HEK293 (cell line): ENCODE measurements at regions not wholly inside any gene's neighbourhood (a gene's known extent, or its start where the extent isn't known, plus 50 kb on each side); places are given as distances from the start of the nearest gene placed in this dataset.

Source experiments
- CTCF ChIA-PET: fragments of 350-600 bp; formaldehyde crosslinking; extraction: SDS; loops from one replicate; lab custom pipeline; 2021; ENCODE audit warnings: antibody characterized with exemption; lab: Yijun Ruan, JAX
- POLR2A ChIA-PET: fragments of 300-600 bp; formaldehyde crosslinking; extraction: SDS; loops from one replicate; lab custom pipeline; 2020; ENCODE audit warnings: antibody characterized with exemption, inconsistent platforms; lab: Yijun Ruan, JAX
- H3K27ac ChIP-seq: fragments of 200-500 bp; sonication (Bioruptor generic); 2 replicates; pipeline ENCODE4 v1.5.1; 2014; ENCODE audit warnings: low read depth, low read length, control low read depth, inconsistent platforms; ENCODE audit errors: extremely low read depth
- H3K36me3 ChIP-seq, 2 experiments: fragments of 200-500 bp in 1 of 2; sonication (Bioruptor generic) in 1 of 2; 1 replicate in 1 of 2; 2 replicates in 1 of 2; pipeline ENCODE4 v1.5.1; 2014 to 2017; ENCODE audit warnings: inconsistent platforms in 2 of 2, low read length in 2 of 2; ENCODE audit not compliant: control insufficient read depth in 2 of 2, insufficient read depth in 1 of 2
- H3K4me1 ChIP-seq: fragments of 200-500 bp; sonication (Bioruptor generic); 2 replicates; pipeline ENCODE4 v1.5.1; 2014; ENCODE audit warnings: mild to moderate bottlenecking, low read length, inconsistent platforms; ENCODE audit not compliant: control insufficient read depth, insufficient read depth
- H3K4me3 ChIP-seq: 2 replicates; pipeline ENCODE4 v1.5.1; 2011; ENCODE audit warnings: low read depth, mild to moderate bottlenecking, control low read depth, low read length, moderate library complexity
- H3K9me3 ChIP-seq: fragments of 200-500 bp; sonication (Bioruptor generic); 2 replicates; pipeline ENCODE4 v1.5.1; 2014; ENCODE audit warnings: low read depth, low read length, inconsistent platforms; ENCODE audit not compliant: control insufficient read depth, insufficient read depth
- FEZF1 ChIP-seq: fragments of 450-650 bp; formaldehyde crosslinking; IDR thresholded peaks from 2 replicates; pipeline ENCODE4 v1.5.1; 2016; ENCODE audit warnings: missing biosample characterization, missing genetic modification characterization
- TCF7L2 ChIP-seq: IDR thresholded peaks from 2 replicates; pipeline ENCODE4 v1.6.1; 2011; ENCODE audit warnings: low read depth, mild to moderate bottlenecking, inconsistent platforms, low read length, moderate library complexity, borderline replicate concordance
- ZFP3 ChIP-seq: fragments of 450-650 bp; formaldehyde crosslinking; IDR thresholded peaks from 2 replicates; pipeline ENCODE4 v1.5.1; 2016; ENCODE audit warnings: low read depth, missing biosample characterization, missing genetic modification characterization
- ZFP69B ChIP-seq: fragments of 450-650 bp; formaldehyde crosslinking; IDR thresholded peaks from 2 replicates; pipeline ENCODE4 v1.5.1; 2016; ENCODE audit warnings: missing biosample characterization, missing genetic modification characterization
- ZNF121 ChIP-seq: fragments of 450-650 bp; formaldehyde crosslinking; IDR thresholded peaks from 2 replicates; pipeline ENCODE4 v1.5.1; 2016; ENCODE audit warnings: missing biosample characterization, missing genetic modification characterization
- ZNF366 ChIP-seq: fragments of 450-650 bp; formaldehyde crosslinking; conservative IDR thresholded peaks from 2 replicates; pipeline ENCODE4 v1.5.1; 2016; ENCODE audit warnings: missing biosample characterization, missing genetic modification characterization
- ZNF48 ChIP-seq: fragments of 450-650 bp; formaldehyde crosslinking; IDR thresholded peaks from 2 replicates; pipeline ENCODE4 v1.5.1; 2016; ENCODE audit warnings: missing biosample characterization, missing genetic modification characterization
- ZNF510 ChIP-seq: fragments of 450-650 bp; formaldehyde crosslinking; IDR thresholded peaks from 2 replicates; pipeline ENCODE4 v1.5.1; 2018; ENCODE audit warnings: mild to moderate bottlenecking, missing genetic modification characterization, missing biosample characterization; ENCODE audit not compliant: insufficient replicate concordance
- ZNF548 ChIP-seq: fragments of 450-650 bp; formaldehyde crosslinking; IDR thresholded peaks from 2 replicates; pipeline ENCODE4 v1.5.1; 2016; ENCODE audit warnings: missing biosample characterization, missing genetic modification characterization
- ZNF549 ChIP-seq: fragments of 450-650 bp; IDR thresholded peaks from 2 replicates; pipeline ENCODE4 v1.5.1; 2018; ENCODE audit warnings: missing biosample characterization, missing genetic modification characterization, mild to moderate bottlenecking, inconsistent platforms, moderate library complexity
- ZNF664 ChIP-seq: fragments of 450-650 bp; formaldehyde crosslinking; IDR thresholded peaks from 2 replicates; pipeline ENCODE4 v1.5.1; 2016; ENCODE audit warnings: missing biosample characterization, missing genetic modification characterization
- ZNF76 ChIP-seq: fragments of 450-650 bp; formaldehyde crosslinking; IDR thresholded peaks from 2 replicates; pipeline ENCODE4; 2016; ENCODE audit warnings: low read depth, missing biosample characterization, missing genetic modification characterization, borderline replicate concordance
- ZNF776 ChIP-seq: fragments of 450-650 bp; formaldehyde crosslinking; IDR thresholded peaks from 2 replicates; pipeline ENCODE4 v1.5.0; 2017; ENCODE audit warnings: missing biosample characterization, missing genetic modification characterization, borderline replicate concordance
- TF ChIP-seq, protein P1 (sequence below): fragments of 450-650 bp; formaldehyde crosslinking; IDR thresholded peaks from 2 replicates; pipeline ENCODE4 v1.5.1; 2017; ENCODE audit warnings: missing biosample characterization, missing genetic modification characterization
- TF ChIP-seq, protein P2 (sequence below): fragments of 450-650 bp; formaldehyde crosslinking; IDR thresholded peaks from 2 replicates; pipeline ENCODE4 v1.5.1; 2016; ENCODE audit warnings: missing biosample characterization, missing genetic modification characterization, low read depth
- TF ChIP-seq, protein P3 (sequence below): fragments of 450-650 bp; formaldehyde crosslinking; IDR thresholded peaks from 2 replicates; pipeline ENCODE4 v1.5.1; 2016; ENCODE audit warnings: missing biosample characterization, missing genetic modification characterization
- TF ChIP-seq, protein P4 (sequence below): fragments of 450-650 bp; formaldehyde crosslinking; optimal IDR thresholded peaks from 2 replicates; pipeline ENCODE3; 2016; ENCODE audit warnings: missing biosample characterization, mild to moderate bottlenecking, missing genetic modification characterization
- TF ChIP-seq, protein P5 (sequence below): fragments of 450-650 bp; formaldehyde crosslinking; IDR thresholded peaks from 2 replicates; pipeline ENCODE4 v1.5.1; 2017; ENCODE audit warnings: missing biosample characterization, missing genetic modification characterization
- TF ChIP-seq, protein P6 (sequence below): fragments of 450-650 bp; formaldehyde crosslinking; IDR thresholded peaks from 2 replicates; pipeline ENCODE4 v1.5.1; 2017; ENCODE audit warnings: missing biosample characterization, mild to moderate bottlenecking, missing genetic modification characterization, moderate library complexity

DNA sequence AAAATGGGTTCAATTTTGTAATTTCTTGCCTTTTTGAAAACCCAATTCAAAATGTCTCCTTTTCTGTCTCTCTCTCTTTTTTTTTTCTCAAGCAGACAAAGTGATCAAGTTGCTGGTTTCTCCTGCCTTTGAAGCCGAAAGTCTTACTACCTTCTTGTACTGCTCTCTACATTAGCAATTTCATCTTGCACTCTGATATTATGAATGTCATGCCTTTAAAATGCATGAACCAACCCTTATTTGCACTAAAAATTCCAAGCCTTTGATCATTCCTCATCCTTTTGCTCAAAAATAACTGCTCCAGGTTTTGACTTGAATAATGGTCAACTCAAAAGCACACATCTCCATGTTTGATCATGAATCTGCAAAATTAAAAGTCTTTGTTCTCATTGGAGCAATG lies 125.2 kb downstream of the CETN3 start:
- ChIA-PET CTCF (no interaction called here), POLR2A (no interaction called here)
- Histone ChIP-seq H3K4me3 (no peak overlapping the region), H3K36me3 (no peaks in the 10 kb centered on the region), H3K27ac (no peak overlapping the region), H3K9me3 (no peaks in the 10 kb centered on the region), H3K4me1 (no peaks in the 10 kb centered on the region)
- TF ChIP-seq ZNF121 (tag by site-specific recombination) (no peak), FEZF1 (no peak), ZNF48 (tag by site-specific recombination) (no peak), TCF7L2 (no peak), ZFP69B (no peak), ZNF776 (tag by site-specific recombination) (no peak), ZNF548 (no peak), ZFP3 (tag by site-specific recombination) (no peak), ZNF664 (tag by site-specific recombination) (no peak), ZNF76 (no peak), ZNF510 (tag by site-specific recombination) (no peak), ZNF549 (tag by site-specific recombination) (no peak), ZNF366 (tag by site-specific recombination) (no peak)
- TF ChIP-seq, protein P1, sequence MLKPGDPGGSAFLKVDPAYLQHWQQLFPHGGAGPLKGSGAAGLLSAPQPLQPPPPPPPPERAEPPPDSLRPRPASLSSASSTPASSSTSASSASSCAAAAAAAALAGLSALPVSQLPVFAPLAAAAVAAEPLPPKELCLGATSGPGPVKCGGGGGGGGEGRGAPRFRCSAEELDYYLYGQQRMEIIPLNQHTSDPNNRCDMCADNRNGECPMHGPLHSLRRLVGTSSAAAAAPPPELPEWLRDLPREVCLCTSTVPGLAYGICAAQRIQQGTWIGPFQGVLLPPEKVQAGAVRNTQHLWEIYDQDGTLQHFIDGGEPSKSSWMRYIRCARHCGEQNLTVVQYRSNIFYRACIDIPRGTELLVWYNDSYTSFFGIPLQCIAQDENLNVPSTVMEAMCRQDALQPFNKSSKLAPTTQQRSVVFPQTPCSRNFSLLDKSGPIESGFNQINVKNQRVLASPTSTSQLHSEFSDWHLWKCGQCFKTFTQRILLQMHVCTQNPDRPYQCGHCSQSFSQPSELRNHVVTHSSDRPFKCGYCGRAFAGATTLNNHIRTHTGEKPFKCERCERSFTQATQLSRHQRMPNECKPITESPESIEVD (tag by site-specific recombination), result no peak
- TF ChIP-seq, protein P2, sequence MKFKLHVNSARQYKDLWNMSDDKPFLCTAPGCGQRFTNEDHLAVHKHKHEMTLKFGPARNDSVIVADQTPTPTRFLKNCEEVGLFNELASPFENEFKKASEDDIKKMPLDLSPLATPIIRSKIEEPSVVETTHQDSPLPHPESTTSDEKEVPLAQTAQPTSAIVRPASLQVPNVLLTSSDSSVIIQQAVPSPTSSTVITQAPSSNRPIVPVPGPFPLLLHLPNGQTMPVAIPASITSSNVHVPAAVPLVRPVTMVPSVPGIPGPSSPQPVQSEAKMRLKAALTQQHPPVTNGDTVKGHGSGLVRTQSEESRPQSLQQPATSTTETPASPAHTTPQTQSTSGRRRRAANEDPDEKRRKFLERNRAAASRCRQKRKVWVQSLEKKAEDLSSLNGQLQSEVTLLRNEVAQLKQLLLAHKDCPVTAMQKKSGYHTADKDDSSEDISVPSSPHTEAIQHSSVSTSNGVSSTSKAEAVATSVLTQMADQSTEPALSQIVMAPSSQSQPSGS (tag by site-specific recombination), result no peak
- TF ChIP-seq, protein P3, sequence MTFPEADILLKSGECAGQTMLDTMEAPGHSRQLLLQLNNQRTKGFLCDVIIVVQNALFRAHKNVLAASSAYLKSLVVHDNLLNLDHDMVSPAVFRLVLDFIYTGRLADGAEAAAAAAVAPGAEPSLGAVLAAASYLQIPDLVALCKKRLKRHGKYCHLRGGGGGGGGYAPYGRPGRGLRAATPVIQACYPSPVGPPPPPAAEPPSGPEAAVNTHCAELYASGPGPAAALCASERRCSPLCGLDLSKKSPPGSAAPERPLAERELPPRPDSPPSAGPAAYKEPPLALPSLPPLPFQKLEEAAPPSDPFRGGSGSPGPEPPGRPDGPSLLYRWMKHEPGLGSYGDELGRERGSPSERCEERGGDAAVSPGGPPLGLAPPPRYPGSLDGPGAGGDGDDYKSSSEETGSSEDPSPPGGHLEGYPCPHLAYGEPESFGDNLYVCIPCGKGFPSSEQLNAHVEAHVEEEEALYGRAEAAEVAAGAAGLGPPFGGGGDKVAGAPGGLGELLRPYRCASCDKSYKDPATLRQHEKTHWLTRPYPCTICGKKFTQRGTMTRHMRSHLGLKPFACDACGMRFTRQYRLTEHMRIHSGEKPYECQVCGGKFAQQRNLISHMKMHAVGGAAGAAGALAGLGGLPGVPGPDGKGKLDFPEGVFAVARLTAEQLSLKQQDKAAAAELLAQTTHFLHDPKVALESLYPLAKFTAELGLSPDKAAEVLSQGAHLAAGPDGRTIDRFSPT, result no peak
- TF ChIP-seq, protein P4, sequence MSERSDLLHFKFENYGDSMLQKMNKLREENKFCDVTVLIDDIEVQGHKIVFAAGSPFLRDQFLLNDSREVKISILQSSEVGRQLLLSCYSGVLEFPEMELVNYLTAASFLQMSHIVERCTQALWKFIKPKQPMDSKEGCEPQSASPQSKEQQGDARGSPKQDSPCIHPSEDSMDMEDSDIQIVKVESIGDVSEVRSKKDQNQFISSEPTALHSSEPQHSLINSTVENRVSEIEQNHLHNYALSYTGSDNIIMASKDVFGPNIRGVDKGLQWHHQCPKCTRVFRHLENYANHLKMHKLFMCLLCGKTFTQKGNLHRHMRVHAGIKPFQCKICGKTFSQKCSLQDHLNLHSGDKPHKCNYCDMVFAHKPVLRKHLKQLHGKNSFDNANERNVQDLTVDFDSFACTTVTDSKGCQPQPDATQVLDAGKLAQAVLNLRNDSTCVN (tag by site-specific recombination), result no peak
- TF ChIP-seq, protein P5, sequence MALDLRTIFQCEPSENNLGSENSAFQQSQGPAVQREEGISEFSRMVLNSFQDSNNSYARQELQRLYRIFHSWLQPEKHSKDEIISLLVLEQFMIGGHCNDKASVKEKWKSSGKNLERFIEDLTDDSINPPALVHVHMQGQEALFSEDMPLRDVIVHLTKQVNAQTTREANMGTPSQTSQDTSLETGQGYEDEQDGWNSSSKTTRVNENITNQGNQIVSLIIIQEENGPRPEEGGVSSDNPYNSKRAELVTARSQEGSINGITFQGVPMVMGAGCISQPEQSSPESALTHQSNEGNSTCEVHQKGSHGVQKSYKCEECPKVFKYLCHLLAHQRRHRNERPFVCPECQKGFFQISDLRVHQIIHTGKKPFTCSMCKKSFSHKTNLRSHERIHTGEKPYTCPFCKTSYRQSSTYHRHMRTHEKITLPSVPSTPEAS (tag by site-specific recombination), result no peak
- TF ChIP-seq, protein P6, sequence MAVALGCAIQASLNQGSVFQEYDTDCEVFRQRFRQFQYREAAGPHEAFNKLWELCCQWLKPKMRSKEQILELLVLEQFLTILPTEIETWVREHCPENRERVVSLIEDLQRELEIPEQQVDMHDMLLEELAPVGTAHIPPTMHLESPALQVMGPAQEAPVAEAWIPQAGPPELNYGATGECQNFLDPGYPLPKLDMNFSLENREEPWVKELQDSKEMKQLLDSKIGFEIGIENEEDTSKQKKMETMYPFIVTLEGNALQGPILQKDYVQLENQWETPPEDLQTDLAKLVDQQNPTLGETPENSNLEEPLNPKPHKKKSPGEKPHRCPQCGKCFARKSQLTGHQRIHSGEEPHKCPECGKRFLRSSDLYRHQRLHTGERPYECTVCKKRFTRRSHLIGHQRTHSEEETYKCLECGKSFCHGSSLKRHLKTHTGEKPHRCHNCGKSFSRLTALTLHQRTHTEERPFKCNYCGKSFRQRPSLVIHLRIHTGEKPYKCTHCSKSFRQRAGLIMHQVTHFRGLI (tag by site-specific recombination), result no peak
